ENCODE measurements at regions not wholly inside any gene's neighbourhood (a gene's known extent, or its start where the extent isn't known, plus 50 kb on each side); places are given as distances from the start of the nearest gene placed in this dataset.

DNA sequence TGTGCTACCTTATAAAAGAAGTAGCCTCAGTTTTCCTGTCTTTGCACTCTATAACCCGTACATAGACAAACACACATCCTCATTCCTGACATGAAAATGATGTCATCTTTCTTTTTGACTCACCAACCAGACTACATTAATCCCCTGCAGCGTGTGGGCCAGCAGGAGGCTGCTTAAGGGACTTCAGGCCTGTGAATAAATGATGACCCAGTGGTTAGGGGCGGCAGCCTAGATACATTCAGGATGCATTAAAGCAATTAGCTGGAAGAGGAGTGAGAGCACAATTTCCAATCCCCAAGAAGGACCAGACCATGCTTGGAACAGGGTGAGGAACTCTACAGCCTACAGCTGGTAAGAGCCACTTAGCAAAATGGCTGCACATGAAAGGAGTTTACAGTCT, 57.3 kb upstream of the KLF7 start:
- H3K9me3 ChIP-seq = no peaks in the 10 kb centered on the region
- no peaks in the 10 kb centered on the region for H3K27me3 ChIP-seq (replicated peaks; ENCODE audit: insufficient read depth)
- ATAC-seq (ENCODE audit: insufficient number of reproducible peaks, low FRiP score, low read depth) = no peak
- no peaks in the 10 kb centered on the region for H3K36me3 ChIP-seq
- no peak for DNase-seq (ENCODE audit: low spot score)
- H3K27ac ChIP-seq = no peak overlapping the region
- peaks cover 4 to 25% of the 10 kb centered on the region in 2 donors for H3K4me1 ChIP-seq (ENCODE audit: control insufficient read depth in 1 of 2, low read depth in 2 of 2)
- TF ChIP-seq, protein P1, sequence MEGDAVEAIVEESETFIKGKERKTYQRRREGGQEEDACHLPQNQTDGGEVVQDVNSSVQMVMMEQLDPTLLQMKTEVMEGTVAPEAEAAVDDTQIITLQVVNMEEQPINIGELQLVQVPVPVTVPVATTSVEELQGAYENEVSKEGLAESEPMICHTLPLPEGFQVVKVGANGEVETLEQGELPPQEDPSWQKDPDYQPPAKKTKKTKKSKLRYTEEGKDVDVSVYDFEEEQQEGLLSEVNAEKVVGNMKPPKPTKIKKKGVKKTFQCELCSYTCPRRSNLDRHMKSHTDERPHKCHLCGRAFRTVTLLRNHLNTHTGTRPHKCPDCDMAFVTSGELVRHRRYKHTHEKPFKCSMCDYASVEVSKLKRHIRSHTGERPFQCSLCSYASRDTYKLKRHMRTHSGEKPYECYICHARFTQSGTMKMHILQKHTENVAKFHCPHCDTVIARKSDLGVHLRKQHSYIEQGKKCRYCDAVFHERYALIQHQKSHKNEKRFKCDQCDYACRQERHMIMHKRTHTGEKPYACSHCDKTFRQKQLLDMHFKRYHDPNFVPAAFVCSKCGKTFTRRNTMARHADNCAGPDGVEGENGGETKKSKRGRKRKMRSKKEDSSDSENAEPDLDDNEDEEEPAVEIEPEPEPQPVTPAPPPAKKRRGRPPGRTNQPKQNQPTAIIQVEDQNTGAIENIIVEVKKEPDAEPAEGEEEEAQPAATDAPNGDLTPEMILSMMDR (IDR thresholded peaks at IDR 0.05) = no peak
- no peak overlapping the region for H3K4me3 ChIP-seq

DNA sequence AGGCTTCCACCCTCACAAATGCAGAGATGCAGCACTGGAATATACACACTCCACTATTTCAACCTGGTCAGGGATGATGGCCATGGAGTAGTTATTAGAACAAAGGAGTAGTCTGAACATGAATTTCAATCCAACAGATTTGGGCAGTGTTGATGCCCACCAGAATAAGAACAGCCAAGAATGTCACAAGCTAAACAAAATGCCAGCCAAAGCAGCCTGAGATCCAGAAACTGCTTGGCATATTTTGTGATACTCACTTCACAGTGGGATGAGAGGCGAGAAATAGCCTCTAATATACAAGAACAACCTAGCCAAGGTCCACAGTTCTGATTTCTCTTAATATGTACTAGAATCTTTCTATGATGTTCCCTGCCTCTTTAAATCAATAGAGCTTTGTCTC, 58.6 kb upstream of the KLF7 start:
- ATAC-seq (ENCODE audit: insufficient number of reproducible peaks, low FRiP score, low read depth) = no peak

DNA sequence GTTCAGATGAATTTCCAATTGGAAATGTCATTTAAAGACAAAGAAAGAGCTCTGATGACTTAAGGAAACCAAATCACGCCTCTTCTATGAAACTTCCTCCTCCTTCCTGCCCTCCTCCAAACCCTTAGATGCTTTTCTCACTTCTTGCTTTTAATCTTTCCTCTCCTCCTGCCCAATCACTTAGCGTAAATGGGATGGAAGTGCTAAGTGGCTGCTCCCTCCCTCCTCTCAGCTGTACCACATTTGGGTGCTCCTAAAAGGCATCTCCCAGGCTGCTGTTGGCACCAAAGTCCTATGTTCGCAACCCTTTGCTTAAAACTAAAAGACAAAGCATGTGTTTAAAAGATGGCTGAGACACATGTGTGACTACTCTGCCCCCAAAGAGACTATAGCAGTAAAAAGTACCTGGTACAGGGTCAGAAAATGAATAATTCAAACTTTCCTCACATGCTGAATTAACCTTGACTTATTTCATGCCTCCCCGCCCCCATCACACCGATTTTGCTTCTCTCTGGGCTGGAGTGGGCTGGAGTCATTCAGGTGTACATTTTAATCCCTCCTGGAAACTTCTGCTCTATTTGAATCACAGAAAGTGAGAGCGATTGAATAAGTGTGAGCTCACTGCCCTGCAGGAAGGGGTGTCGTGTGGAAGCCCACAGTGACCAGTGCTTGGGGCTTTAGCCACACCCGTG, 59.2 kb upstream of the KLF7 start:
- ATAC-seq (ENCODE audit: insufficient number of reproducible peaks, low FRiP score, low read depth) (no peak), DNase-seq (ENCODE audit: low spot score) (no peak)
- TF ChIP-seq, protein P1 (IDR thresholded peaks at IDR 0.05) = no peak
- no peak overlapping the region for H3K27ac ChIP-seq
- H3K27me3 ChIP-seq (replicated peaks; ENCODE audit: insufficient read depth) = no peaks in the 10 kb centered on the region
- H3K36me3 ChIP-seq = no peaks in the 10 kb centered on the region
- no peaks in the 10 kb centered on the region for H3K9me3 ChIP-seq
- H3K4me1 ChIP-seq (ENCODE audit: control insufficient read depth in 1 of 2, low read depth in 2 of 2) = peaks cover 4 to 32% of the 10 kb centered on the region in 2 donors
- no peak overlapping the region for H3K4me3 ChIP-seq

More for the DNA sequence above, 58.6 kb upstream of the KLF7 start:
- Histone ChIP-seq H3K27me3 (replicated peaks; ENCODE audit: insufficient read depth) (no peaks in the 10 kb centered on the region), H3K4me3 (no peak overlapping the region), H3K27ac (no peak overlapping the region), H3K4me1 (ENCODE audit: control insufficient read depth in 1 of 2, low read depth in 2 of 2) (peaks cover 4 to 32% of the 10 kb centered on the region in 2 donors), H3K36me3 (no peaks in the 10 kb centered on the region), H3K9me3 (no peaks in the 10 kb centered on the region)
- no peak for DNase-seq (ENCODE audit: low spot score)
- TF ChIP-seq, protein P1 (IDR thresholded peaks at IDR 0.05) = no peak

DNA sequence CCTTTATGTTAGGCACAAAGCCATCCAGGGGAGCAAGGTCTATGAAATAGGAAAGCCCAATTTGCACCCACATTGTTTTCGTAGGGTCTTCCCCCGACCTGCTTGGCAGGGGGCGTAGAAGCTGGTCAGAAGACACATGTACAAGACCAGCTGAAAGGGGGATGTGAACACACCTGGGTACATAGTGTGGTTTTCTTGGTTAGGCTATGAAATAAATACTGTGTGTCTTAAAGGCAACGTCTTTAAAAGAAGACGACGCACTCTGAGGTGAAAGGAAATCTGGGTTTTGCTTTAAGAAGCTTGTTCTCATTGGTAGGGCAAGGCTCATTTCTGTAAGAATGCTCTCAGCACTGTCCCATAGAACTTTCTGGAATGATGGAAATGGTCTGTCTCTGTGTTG, 60.0 kb upstream of the KLF7 start:
- TF ChIP-seq, protein P1 (IDR thresholded peaks at IDR 0.05) = no peak
- Histone ChIP-seq H3K27me3 (replicated peaks; ENCODE audit: insufficient read depth) (no peaks in the 10 kb centered on the region), H3K36me3 (no peaks in the 10 kb centered on the region), H3K4me3 (no peak overlapping the region), H3K9me3 (no peaks in the 10 kb centered on the region), H3K27ac (no peak overlapping the region), H3K4me1 (ENCODE audit: control insufficient read depth in 1 of 2, low read depth in 2 of 2) (peaks cover 4 to 32% of the 10 kb centered on the region in 2 donors)
- ATAC-seq (ENCODE audit: insufficient number of reproducible peaks, low FRiP score, low read depth) (no peak), DNase-seq (ENCODE audit: low spot score) (no peak)

DNA sequence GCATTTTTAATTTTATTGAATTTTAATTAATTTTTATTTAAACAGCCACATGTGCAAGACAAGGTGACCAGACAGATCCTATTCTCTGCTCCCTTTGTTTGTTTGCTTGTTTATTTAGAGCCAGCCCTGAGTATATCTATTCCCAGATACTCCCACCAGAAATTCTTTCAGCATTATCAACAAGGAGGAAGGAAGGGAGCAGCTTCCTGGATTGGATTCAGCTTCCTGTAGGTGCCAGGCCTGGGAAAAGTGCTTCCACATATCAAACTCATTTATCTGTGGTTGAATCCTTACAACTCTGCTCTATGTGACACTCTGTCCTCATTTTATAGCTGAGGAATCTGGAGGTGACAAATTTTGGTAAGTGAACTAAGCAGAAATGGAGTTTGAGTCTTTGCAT, 60.5 kb upstream of the KLF7 start:
- Histone ChIP-seq H3K4me3 (no peak overlapping the region), H3K4me1 (ENCODE audit: control insufficient read depth in 1 of 2, low read depth in 2 of 2) (peaks cover 4 to 32% of the 10 kb centered on the region in 2 donors), H3K9me3 (no peaks in the 10 kb centered on the region), H3K27me3 (replicated peaks; ENCODE audit: insufficient read depth) (no peaks in the 10 kb centered on the region), H3K36me3 (no peaks in the 10 kb centered on the region), H3K27ac (no peak overlapping the region)
- no peak for DNase-seq (ENCODE audit: low spot score)
- TF ChIP-seq, protein P1 (IDR thresholded peaks at IDR 0.05) = no peak
- ATAC-seq (ENCODE audit: insufficient number of reproducible peaks, low FRiP score, low read depth) = no peak

Data from thoracic aorta (tissue), 2 donors.